ENCODE measurements at regions not wholly inside any gene's neighbourhood (a gene's known extent, or its start where the extent isn't known, plus 50 kb on each side); places are given as distances from the start of the nearest gene placed in this dataset.

GRCh38 chr2:83572400-83572799 is 886.7 kb downstream of the SUCLG1 start:
- H3K9me3 ChIP-seq: no peaks in the 10 kb centered on the region
- H3K4me1 ChIP-seq: no peaks in the 10 kb centered on the region
- H3K27ac ChIP-seq: no peak overlapping the region
- TF ChIP-seq CTCF (IDR thresholded peaks at IDR 0.05) (no peak), POLR2A (IDR thresholded peaks at IDR 0.05) (no peak)
- H3K36me3 ChIP-seq: no peaks in the 10 kb centered on the region
- H3K4me3 ChIP-seq: no peak overlapping the region
- no peaks in the 10 kb centered on the region for H3K27me3 ChIP-seq
- no peak for DNase-seq

GRCh38 chr2:83567551-83567950 is 891.5 kb downstream of the SUCLG1 start:
- Histone ChIP-seq H3K27me3 (no peaks in the 10 kb centered on the region), H3K4me1 (no peaks in the 10 kb centered on the region), H3K4me3 (no peak overlapping the region), H3K9me3 (no peaks in the 10 kb centered on the region), H3K27ac (no peak overlapping the region), H3K36me3 (no peaks in the 10 kb centered on the region)
- DNase-seq: no peak
- TF ChIP-seq CTCF (IDR thresholded peaks at IDR 0.05): no peak
- TF ChIP-seq POLR2A (IDR thresholded peaks at IDR 0.05): no peak

GRCh38 chr2:83565626-83566025 is 893.5 kb downstream of the SUCLG1 start:
- Histone ChIP-seq H3K27me3 (no peaks in the 10 kb centered on the region), H3K36me3 (no peaks in the 10 kb centered on the region), H3K27ac (no peak overlapping the region), H3K4me3 (no peak overlapping the region), H3K9me3 (no peaks in the 10 kb centered on the region), H3K4me1 (no peaks in the 10 kb centered on the region)
- DNase-seq: no peak
- no peak for TF ChIP-seq CTCF (IDR thresholded peaks at IDR 0.05)
- TF ChIP-seq POLR2A (IDR thresholded peaks at IDR 0.05): no peak

GRCh38 chr2:83565181-83565580 is 893.9 kb downstream of the SUCLG1 start:
- no peak for DNase-seq
- no peak overlapping the region for H3K27ac ChIP-seq
- no peaks in the 10 kb centered on the region for H3K9me3 ChIP-seq
- no peak for TF ChIP-seq CTCF (IDR thresholded peaks at IDR 0.05)
- no peak for TF ChIP-seq POLR2A (IDR thresholded peaks at IDR 0.05)
- H3K27me3 ChIP-seq: no peaks in the 10 kb centered on the region
- no peaks in the 10 kb centered on the region for H3K36me3 ChIP-seq
- no peaks in the 10 kb centered on the region for H3K4me1 ChIP-seq
- H3K4me3 ChIP-seq: no peak overlapping the region

GRCh38 chr2:83561592-83561991 is 897.5 kb downstream of the SUCLG1 start:
- DNase-seq: no peak
- no peak for TF ChIP-seq CTCF (IDR thresholded peaks at IDR 0.05)
- no peak for TF ChIP-seq POLR2A (IDR thresholded peaks at IDR 0.05)
- Histone ChIP-seq H3K36me3 (no peaks in the 10 kb centered on the region), H3K9me3 (no peaks in the 10 kb centered on the region), H3K4me1 (no peaks in the 10 kb centered on the region), H3K27ac (no peak overlapping the region), H3K4me3 (no peak overlapping the region), H3K27me3 (no peaks in the 10 kb centered on the region)

GRCh38 chr2:83536556-83536955 is 922.5 kb downstream of the SUCLG1 start:
- TF ChIP-seq CTCF (IDR thresholded peaks at IDR 0.05): no peak
- no peak for TF ChIP-seq POLR2A (IDR thresholded peaks at IDR 0.05)
- H3K36me3 ChIP-seq: no peaks in the 10 kb centered on the region
- no peaks in the 10 kb centered on the region for H3K27me3 ChIP-seq
- no peaks in the 10 kb centered on the region for H3K9me3 ChIP-seq
- no peak overlapping the region for H3K4me3 ChIP-seq
- no peaks in the 10 kb centered on the region for H3K4me1 ChIP-seq
- DNase-seq: no peak
- no peak overlapping the region for H3K27ac ChIP-seq
